T1000 (cell line): ENCODE measurements at regions not wholly inside any gene's neighbourhood (a gene's known extent, or its start where the extent isn't known, plus 50 kb on each side); places are given as distances from the start of the nearest gene placed in this dataset.

Source experiments
- DNase-seq: peaks from one replicate; lab custom pipeline; 2025; ENCODE audit warnings: mixed read lengths; lab: John Stamatoyannopoulos, UW

- no peak for DNase-seq
Measured at GRCh38 chr20:60321601-60322000, 363.4 kb downstream of the CDH26 start.

GRCh38 chr20:60326821-60327220, 368.6 kb downstream of the CDH26 start:
- DNase-seq: no peak

- DNase-seq: no peak
Measured at GRCh38 chr20:60327971-60328660, 369.9 kb downstream of the CDH26 start.

GRCh38 chr20:60330461-60330860, 372.2 kb downstream of the CDH26 start:
- no peak for DNase-seq

GRCh38 chr20:60331688-60332300, 373.6 kb downstream of the CDH26 start:
- no peak for DNase-seq

GRCh38 chr20:60332523-60332922, 374.3 kb downstream of the CDH26 start:
- no peak for DNase-seq

GRCh38 chr20:60334911-60335310, 376.7 kb downstream of the CDH26 start:
- DNase-seq: no peak

- no peak for DNase-seq
Measured at GRCh38 chr20:60338556-60338955, 380.3 kb downstream of the CDH26 start.

- DNase-seq: no peak
Measured at GRCh38 chr20:60339738-60340137, 381.5 kb downstream of the CDH26 start.

- no peak for DNase-seq
Measured at GRCh38 chr20:60340232-60340631, 382.0 kb downstream of the CDH26 start.

GRCh38 chr20:60341062-60341461, 382.8 kb downstream of the CDH26 start:
- no peak for DNase-seq

GRCh38 chr20:60345106-60345505, 386.9 kb downstream of the CDH26 start:
- no peak for DNase-seq

- no peak for DNase-seq
Measured at GRCh38 chr20:60349418-60349817, 391.2 kb downstream of the CDH26 start.

GRCh38 chr20:60352017-60352416, 393.8 kb downstream of the CDH26 start:
- DNase-seq: no peak

GRCh38 chr20:60352596-60352995, 394.4 kb downstream of the CDH26 start:
- no peak for DNase-seq

GRCh38 chr20:60354024-60354580, 395.9 kb downstream of the CDH26 start:
- DNase-seq: no peak

GRCh38 chr20:60358101-60358500, 399.9 kb downstream of the CDH26 start:
- no peak for DNase-seq

GRCh38 chr20:60359010-60359409, 400.8 kb downstream of the CDH26 start:
- no peak for DNase-seq

GRCh38 chr20:60361761-60362395, 403.7 kb downstream of the CDH26 start:
- DNase-seq: no peak

- DNase-seq: no peak
Measured at GRCh38 chr20:60362531-60362930, 404.3 kb downstream of the CDH26 start.

- DNase-seq: no peak
Measured at GRCh38 chr20:60363698-60364097, 405.5 kb downstream of the CDH26 start.

- no peak for DNase-seq
Measured at GRCh38 chr20:60365064-60365666, 406.9 kb downstream of the CDH26 start.

GRCh38 chr20:60365882-60366281, 407.7 kb downstream of the CDH26 start:
- DNase-seq: no peak
